GM23338 (cell line): ENCODE measurements at regions not wholly inside any gene's neighbourhood (a gene's known extent, or its start where the extent isn't known, plus 50 kb on each side); places are given as distances from the start of the nearest gene placed in this dataset.

Experiments used
- ATAC-seq: fragments of 200-7000 bp; cut with Tn5 transposase; 3 replicates; pipeline ENCODE4 v1.9.1; 2020
- DNase-seq: peaks from one replicate; pipeline ENCODE4 v3.0.0-alpha.2; 2015; ENCODE audit warnings: low spot score
- H2AFZ ChIP-seq: fragments of 200-600 bp; sonication (generic); 2 replicates; pipeline ENCODE4 v1.8.0; 2016; ENCODE audit warnings: antibody characterized with exemption, mild to moderate bottlenecking, moderate library complexity
- H3F3A ChIP-seq: fragments of 200-600 bp; sonication (generic); replicated peaks from 2 replicates; pipeline ENCODE4 v1.8.0; 2017; ENCODE audit warnings: antibody characterized with exemption, mixed run types, low read depth
- H3K27ac ChIP-seq: fragments of 200-600 bp; sonication (generic); 2 replicates; pipeline ENCODE4 v1.6.1; 2016; ENCODE audit warnings: low read depth
- H3K27me3 ChIP-seq: fragments of 200-600 bp; sonication (generic); 2 replicates; pipeline ENCODE4 v1.8.0; 2016; ENCODE audit warnings: mild to moderate bottlenecking, mixed run types, moderate library complexity; ENCODE audit not compliant: insufficient read depth
- H3K36me3 ChIP-seq: fragments of 200-600 bp; sonication (generic); 2 replicates; pipeline ENCODE4 v1.8.0; 2016; ENCODE audit warnings: mild to moderate bottlenecking; ENCODE audit not compliant: insufficient read depth
- H3K4me1 ChIP-seq: fragments of 200-600 bp; sonication (generic); 2 replicates; pipeline ENCODE4 v1.8.0; 2016; ENCODE audit warnings: mild to moderate bottlenecking, moderate library complexity; ENCODE audit not compliant: insufficient read depth
- H3K4me2 ChIP-seq: fragments of 200-600 bp; sonication (generic); 2 replicates; pipeline ENCODE4 v1.7.1; 2017; ENCODE audit warnings: mixed run types
- H3K4me3 ChIP-seq: fragments of 200-600 bp; sonication (generic); 2 replicates; pipeline ENCODE4 v1.6.1; 2016; ENCODE audit warnings: mixed run types
- H3K79me2 ChIP-seq: fragments of 200-600 bp; sonication (generic); replicated peaks from 2 replicates; pipeline ENCODE4 v1.8.0; 2017; ENCODE audit warnings: mild to moderate bottlenecking; ENCODE audit not compliant: insufficient read depth
- H3K9me2 ChIP-seq: fragments of 200-600 bp; sonication (generic); 2 replicates; pipeline ENCODE4 v1.8.0; 2017; ENCODE audit not compliant: insufficient read depth
- H4K20me1 ChIP-seq: fragments of 200-600 bp; sonication (generic); replicated peaks from 2 replicates; pipeline ENCODE4 v1.8.0; 2017; ENCODE audit warnings: mild to moderate bottlenecking; ENCODE audit not compliant: insufficient read depth
- H3K27ac Mint-ChIP-seq: 2 replicates; pipeline ENCODE4 v1.8.0; 2020; ENCODE audit warnings: inconsistent platforms, mild to moderate bottlenecking, moderate library complexity, mixed read lengths
- H3K27me3 Mint-ChIP-seq: 3 replicates; pipeline ENCODE4 v1.8.0; 2022; ENCODE audit warnings: low read depth, mild to moderate bottlenecking, moderate library complexity, mixed read lengths, inconsistent platforms; ENCODE audit not compliant: insufficient read depth, poor library complexity
- H3K36me3 Mint-ChIP-seq: 3 replicates; pipeline ENCODE4 v1.8.0; 2021; ENCODE audit warnings: low read depth, mild to moderate bottlenecking, inconsistent platforms, moderate library complexity, mixed read lengths
- H3K4me1 Mint-ChIP-seq: 3 replicates; pipeline ENCODE4 v1.8.0; 2020; ENCODE audit warnings: mild to moderate bottlenecking, inconsistent platforms, mixed read lengths
- H3K4me3 Mint-ChIP-seq: 3 replicates; pipeline ENCODE4 v1.8.0; 2021; ENCODE audit warnings: moderate library complexity, mild to moderate bottlenecking, inconsistent platforms, mixed read lengths
- H3K9me3 Mint-ChIP-seq: 3 replicates; pipeline ENCODE4 v1.8.0; 2020; ENCODE audit warnings: moderate library complexity, mild to moderate bottlenecking, inconsistent platforms, mixed read lengths
- JUNB ChIP-seq: IDR thresholded peaks from one replicate; pipeline ENCODE4 v1.6.1; 2016; ENCODE audit warnings: antibody characterized with exemption; ENCODE audit not compliant: unreplicated experiment
- NANOG ChIP-seq: IDR thresholded peaks from 2 replicates; pipeline ENCODE4 v1.6.1; 2016; ENCODE audit warnings: antibody characterized with exemption, borderline replicate concordance
- POLR2AphosphoS5 ChIP-seq: IDR thresholded peaks from 2 replicates; pipeline ENCODE4 v1.6.1; 2016; ENCODE audit warnings: antibody characterized with exemption, low read depth
- ZNF114 ChIP-seq: fragments of 250-450 bp; sonication (Bioruptor Pico); IDR thresholded peaks from 2 replicates; pipeline ENCODE4 v1.5.0; 2020; ENCODE audit warnings: mild to moderate bottlenecking, moderate library complexity
- ZNF331 ChIP-seq: fragments of 250-450 bp; sonication (Bioruptor Pico); IDR thresholded peaks from 2 replicates; pipeline ENCODE4 v1.5.0; 2020; ENCODE audit warnings: low read depth, mild to moderate bottlenecking, moderate library complexity
- TF ChIP-seq, protein P1 (sequence below): IDR thresholded peaks from 2 replicates; pipeline ENCODE4 v1.6.1; 2016; ENCODE audit warnings: antibody characterized with exemption
- TF ChIP-seq, protein P2 (sequence below): IDR thresholded peaks from one replicate; pipeline ENCODE4 v1.6.1; 2018; ENCODE audit warnings: antibody characterized with exemption; ENCODE audit not compliant: unreplicated experiment
- TF ChIP-seq, protein P3 (sequence below), 2 experiments: fragments of 200-600 bp in 1 of 2; sonication (generic) in 1 of 2; conservative IDR thresholded peaks; 2 replicates each; pipeline versions ENCODE4 v1.5.1 to v1.6.1; 2016 to 2017; ENCODE audit warnings: antibody characterized with exemption in 2 of 2, low read depth in 2 of 2, mild to moderate bottlenecking in 2 of 2, moderate library complexity in 1 of 2

DNA sequence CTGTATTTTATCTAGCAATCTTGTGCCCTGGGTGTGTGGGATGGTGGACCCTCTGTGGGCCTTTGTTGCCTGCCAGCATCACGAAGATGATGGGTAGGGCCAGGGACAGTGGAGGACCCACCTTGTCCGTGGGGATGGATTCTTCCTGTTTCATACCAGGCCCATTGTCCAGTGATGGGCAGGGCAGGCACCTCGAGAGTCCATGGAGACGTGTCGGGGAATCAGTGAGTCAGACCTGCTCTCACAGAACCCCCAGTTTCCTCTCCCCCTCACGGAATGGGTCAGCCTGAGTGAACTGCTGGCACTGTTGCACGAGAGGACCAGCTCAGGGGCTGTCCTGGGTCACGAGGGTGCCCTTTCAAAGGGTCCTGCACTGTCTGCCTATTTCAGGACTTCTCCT, 401.2 kb downstream of the RPS24 start:
- TF ChIP-seq JUNB (no peak), ZNF331 (no peak), ZNF114 (CRISPR knock-in tag) (no peak)
- TF ChIP-seq, protein P1, sequence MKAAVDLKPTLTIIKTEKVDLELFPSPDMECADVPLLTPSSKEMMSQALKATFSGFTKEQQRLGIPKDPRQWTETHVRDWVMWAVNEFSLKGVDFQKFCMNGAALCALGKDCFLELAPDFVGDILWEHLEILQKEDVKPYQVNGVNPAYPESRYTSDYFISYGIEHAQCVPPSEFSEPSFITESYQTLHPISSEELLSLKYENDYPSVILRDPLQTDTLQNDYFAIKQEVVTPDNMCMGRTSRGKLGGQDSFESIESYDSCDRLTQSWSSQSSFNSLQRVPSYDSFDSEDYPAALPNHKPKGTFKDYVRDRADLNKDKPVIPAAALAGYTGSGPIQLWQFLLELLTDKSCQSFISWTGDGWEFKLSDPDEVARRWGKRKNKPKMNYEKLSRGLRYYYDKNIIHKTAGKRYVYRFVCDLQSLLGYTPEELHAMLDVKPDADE: no peak
- Mint-ChIP-seq H3K4me3 (no peak overlapping the region), H3K27ac (no peak overlapping the region)

DNA sequence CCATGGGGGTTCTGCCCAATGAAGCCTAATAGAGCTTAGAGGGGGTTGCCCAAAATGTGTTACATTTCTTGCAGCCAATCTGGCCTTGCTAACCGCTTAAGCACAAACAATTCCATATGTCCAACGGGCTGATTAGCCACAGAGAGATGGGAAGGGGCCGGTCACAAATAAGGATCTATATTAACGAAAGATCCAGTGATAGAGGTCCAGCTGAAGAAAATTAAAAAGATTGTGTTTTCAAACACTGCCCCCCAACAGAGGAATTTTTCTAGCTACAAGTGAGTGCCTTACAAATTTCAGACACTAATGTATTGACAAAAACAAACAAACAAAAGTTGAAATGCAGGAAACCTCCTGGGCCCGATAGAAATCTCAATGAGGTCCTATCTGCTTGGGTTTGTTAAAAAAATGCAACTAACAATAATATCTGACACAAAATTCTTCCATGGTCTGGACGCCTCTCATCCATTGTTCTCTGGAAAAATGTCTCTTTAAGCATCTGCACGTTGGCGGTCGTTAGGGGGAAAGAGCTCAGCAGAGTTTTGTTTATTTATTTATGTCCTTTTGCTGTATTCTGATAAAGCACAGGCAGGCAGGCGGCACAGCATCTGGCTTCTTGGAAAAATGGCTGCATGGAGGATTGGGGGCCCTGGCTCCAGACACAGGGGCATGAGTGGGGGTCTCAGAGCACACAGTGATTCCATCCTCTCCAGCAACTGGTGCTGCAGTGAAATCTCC, 402.0 kb downstream of the RPS24 start:
- no peaks in the 10 kb centered on the region for H3K27me3 ChIP-seq
- H3K9me2 ChIP-seq: no peaks in the 10 kb centered on the region
- TF ChIP-seq, protein P2, sequence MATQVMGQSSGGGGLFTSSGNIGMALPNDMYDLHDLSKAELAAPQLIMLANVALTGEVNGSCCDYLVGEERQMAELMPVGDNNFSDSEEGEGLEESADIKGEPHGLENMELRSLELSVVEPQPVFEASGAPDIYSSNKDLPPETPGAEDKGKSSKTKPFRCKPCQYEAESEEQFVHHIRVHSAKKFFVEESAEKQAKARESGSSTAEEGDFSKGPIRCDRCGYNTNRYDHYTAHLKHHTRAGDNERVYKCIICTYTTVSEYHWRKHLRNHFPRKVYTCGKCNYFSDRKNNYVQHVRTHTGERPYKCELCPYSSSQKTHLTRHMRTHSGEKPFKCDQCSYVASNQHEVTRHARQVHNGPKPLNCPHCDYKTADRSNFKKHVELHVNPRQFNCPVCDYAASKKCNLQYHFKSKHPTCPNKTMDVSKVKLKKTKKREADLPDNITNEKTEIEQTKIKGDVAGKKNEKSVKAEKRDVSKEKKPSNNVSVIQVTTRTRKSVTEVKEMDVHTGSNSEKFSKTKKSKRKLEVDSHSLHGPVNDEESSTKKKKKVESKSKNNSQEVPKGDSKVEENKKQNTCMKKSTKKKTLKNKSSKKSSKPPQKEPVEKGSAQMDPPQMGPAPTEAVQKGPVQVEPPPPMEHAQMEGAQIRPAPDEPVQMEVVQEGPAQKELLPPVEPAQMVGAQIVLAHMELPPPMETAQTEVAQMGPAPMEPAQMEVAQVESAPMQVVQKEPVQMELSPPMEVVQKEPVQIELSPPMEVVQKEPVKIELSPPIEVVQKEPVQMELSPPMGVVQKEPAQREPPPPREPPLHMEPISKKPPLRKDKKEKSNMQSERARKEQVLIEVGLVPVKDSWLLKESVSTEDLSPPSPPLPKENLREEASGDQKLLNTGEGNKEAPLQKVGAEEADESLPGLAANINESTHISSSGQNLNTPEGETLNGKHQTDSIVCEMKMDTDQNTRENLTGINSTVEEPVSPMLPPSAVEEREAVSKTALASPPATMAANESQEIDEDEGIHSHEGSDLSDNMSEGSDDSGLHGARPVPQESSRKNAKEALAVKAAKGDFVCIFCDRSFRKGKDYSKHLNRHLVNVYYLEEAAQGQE: no peak
- H3K4me3 ChIP-seq: no peak overlapping the region
- no peak for ATAC-seq
- H3K9me3 Mint-ChIP-seq: no peaks in the 10 kb centered on the region
- H3K4me1 ChIP-seq: no peaks in the 10 kb centered on the region
- no peaks in the 10 kb centered on the region for H4K20me1 ChIP-seq
- H3K4me3 Mint-ChIP-seq: no peak overlapping the region
- H2AFZ ChIP-seq: no peak overlapping the region; the same call in 1 of the 2 replicates
- peaks cover 7% of the 10 kb centered on the region; the same call in 2 of the 3 replicates for H3K4me1 Mint-ChIP-seq
- H3K27ac Mint-ChIP-seq: no peak overlapping the region
- no peak overlapping the region for H3K27ac ChIP-seq
- H3K27me3 Mint-ChIP-seq: peaks cover 5% of the 10 kb centered on the region
- H3K79me2 ChIP-seq: no peaks in the 10 kb centered on the region
- no peaks in the 10 kb centered on the region for H3K36me3 Mint-ChIP-seq
- no peaks in the 10 kb centered on the region for H3K36me3 ChIP-seq
- H3F3A ChIP-seq: no peaks in the 10 kb centered on the region
- no peak overlapping the region for H3K4me2 ChIP-seq
- no peak for DNase-seq

More for the DNA sequence above, 401.2 kb downstream of the RPS24 start:
- Histone ChIP-seq H3K27me3 (no peaks in the 10 kb centered on the region), H3K4me3 (no peak overlapping the region), H3K36me3 (no peaks in the 10 kb centered on the region), H2AFZ (no peak overlapping the region), H3K9me2 (no peaks in the 10 kb centered on the region), H3K4me2 (no peak overlapping the region), H4K20me1 (no peaks in the 10 kb centered on the region), H3K4me1 (no peaks in the 10 kb centered on the region), H3F3A (no peaks in the 10 kb centered on the region), H3K27ac (no peak overlapping the region), H3K79me2 (no peaks in the 10 kb centered on the region)
- Mint-ChIP-seq H3K27me3 (peaks cover 5% of the 10 kb centered on the region), H3K36me3 (no peaks in the 10 kb centered on the region), H3K4me1 (peaks cover 5% of the 10 kb centered on the region; the same call in 2 of the 3 replicates), H3K9me3 (no peaks in the 10 kb centered on the region)
- ATAC-seq (no peak), DNase-seq (no peak)

DNA sequence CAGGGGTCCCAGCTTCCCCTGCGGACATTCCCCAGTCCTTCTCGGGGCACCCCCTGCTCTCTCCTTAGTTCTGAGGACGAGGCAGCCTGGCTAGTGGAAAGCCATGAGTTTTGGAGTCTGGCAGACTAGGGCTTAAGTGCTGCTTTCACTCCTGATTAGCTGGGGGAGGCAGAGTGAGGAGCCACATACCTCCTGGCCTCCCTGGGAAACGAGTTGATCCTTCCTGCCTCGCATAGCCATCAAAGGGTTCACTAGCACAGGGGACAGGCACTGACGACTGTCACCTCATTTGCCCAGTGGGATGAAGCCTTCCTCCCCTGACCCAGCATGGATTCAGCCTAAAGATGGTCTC, 402.5 kb downstream of the RPS24 start:
- no peaks in the 10 kb centered on the region for H3K36me3 ChIP-seq
- DNase-seq: no peak
- no peaks in the 10 kb centered on the region for H3F3A ChIP-seq
- H2AFZ ChIP-seq: no peak overlapping the region
- H3K4me1 ChIP-seq: no peaks in the 10 kb centered on the region
- ATAC-seq: no peak
- H3K27ac Mint-ChIP-seq: no peak overlapping the region
- H4K20me1 ChIP-seq: no peaks in the 10 kb centered on the region
- no peak overlapping the region for H3K4me3 Mint-ChIP-seq
- H3K4me3 ChIP-seq: no peak overlapping the region
- H3K27ac ChIP-seq: no peak overlapping the region
- H3K4me1 Mint-ChIP-seq: peaks cover 7% of the 10 kb centered on the region; the same call in 2 of the 3 replicates
- H3K9me2 ChIP-seq: no peaks in the 10 kb centered on the region
- no peaks in the 10 kb centered on the region for H3K79me2 ChIP-seq
- H3K36me3 Mint-ChIP-seq: no peaks in the 10 kb centered on the region
- H3K9me3 Mint-ChIP-seq: no peaks in the 10 kb centered on the region
- H3K27me3 ChIP-seq: no peaks in the 10 kb centered on the region
- no peak overlapping the region for H3K4me2 ChIP-seq
- peaks cover 5% of the 10 kb centered on the region for H3K27me3 Mint-ChIP-seq
- TF ChIP-seq NANOG: no peak
- TF ChIP-seq ZNF114 (CRISPR knock-in tag): no peak
- TF ChIP-seq, protein P3, sequence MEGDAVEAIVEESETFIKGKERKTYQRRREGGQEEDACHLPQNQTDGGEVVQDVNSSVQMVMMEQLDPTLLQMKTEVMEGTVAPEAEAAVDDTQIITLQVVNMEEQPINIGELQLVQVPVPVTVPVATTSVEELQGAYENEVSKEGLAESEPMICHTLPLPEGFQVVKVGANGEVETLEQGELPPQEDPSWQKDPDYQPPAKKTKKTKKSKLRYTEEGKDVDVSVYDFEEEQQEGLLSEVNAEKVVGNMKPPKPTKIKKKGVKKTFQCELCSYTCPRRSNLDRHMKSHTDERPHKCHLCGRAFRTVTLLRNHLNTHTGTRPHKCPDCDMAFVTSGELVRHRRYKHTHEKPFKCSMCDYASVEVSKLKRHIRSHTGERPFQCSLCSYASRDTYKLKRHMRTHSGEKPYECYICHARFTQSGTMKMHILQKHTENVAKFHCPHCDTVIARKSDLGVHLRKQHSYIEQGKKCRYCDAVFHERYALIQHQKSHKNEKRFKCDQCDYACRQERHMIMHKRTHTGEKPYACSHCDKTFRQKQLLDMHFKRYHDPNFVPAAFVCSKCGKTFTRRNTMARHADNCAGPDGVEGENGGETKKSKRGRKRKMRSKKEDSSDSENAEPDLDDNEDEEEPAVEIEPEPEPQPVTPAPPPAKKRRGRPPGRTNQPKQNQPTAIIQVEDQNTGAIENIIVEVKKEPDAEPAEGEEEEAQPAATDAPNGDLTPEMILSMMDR (conservative IDR thresholded peaks at IDR 0.05; ENCODE audit: low read depth in 2 of 2): no peak
- TF ChIP-seq, protein P2: no peak
- TF ChIP-seq POLR2AphosphoS5: no peak
